ELR (cell line): ENCODE measurements at regions not wholly inside any gene's neighbourhood (a gene's known extent, or its start where the extent isn't known, plus 50 kb on each side); places are given as distances from the start of the nearest gene placed in this dataset.

ENCODE experiments used
- DNase-seq: peaks from one replicate; pipeline ENCODE4 v3.0.0-alpha.2; 2015; ENCODE audit warnings: low read depth

GRCh38 chr11:115691030-115691429 is 186.8 kb upstream of the CADM1 start:
- DNase-seq: no peak

GRCh38 chr11:115687934-115688333 is 183.7 kb upstream of the CADM1 start:
- no peak for DNase-seq

- DNase-seq: no peak
Measured at GRCh38 chr11:115684699-115685098, 180.5 kb upstream of the CADM1 start.

- DNase-seq: no peak
Measured at GRCh38 chr11:115684135-115684534, 179.9 kb upstream of the CADM1 start.

- DNase-seq: no peak
Measured at GRCh38 chr11:115682888-115683287, 178.7 kb upstream of the CADM1 start.

GRCh38 chr11:115682101-115682500 is 177.9 kb upstream of the CADM1 start:
- DNase-seq: no peak

GRCh38 chr11:115679945-115680344 is 175.7 kb upstream of the CADM1 start:
- no peak for DNase-seq

- no peak for DNase-seq
Measured at GRCh38 chr11:115678942-115679341, 174.7 kb upstream of the CADM1 start.

GRCh38 chr11:115677190-115677589 is 173.0 kb upstream of the CADM1 start:
- DNase-seq: no peak

- peak; percentile 19 for DNase-seq
Measured at GRCh38 chr11:115676768-115677167, 172.6 kb upstream of the CADM1 start.

GRCh38 chr11:115676206-115676605 is 172.0 kb upstream of the CADM1 start:
- DNase-seq: no peak

- DNase-seq: no peak
Measured at GRCh38 chr11:115674937-115675544, 170.8 kb upstream of the CADM1 start.

GRCh38 chr11:115674176-115674936 is 170.1 kb upstream of the CADM1 start:
- DNase-seq: no peak

- DNase-seq: no peak
Measured at GRCh38 chr11:115673720-115674119, 169.5 kb upstream of the CADM1 start.

- no peak for DNase-seq
Measured at GRCh38 chr11:115672999-115673411, 168.8 kb upstream of the CADM1 start.

GRCh38 chr11:115672412-115672811 is 168.2 kb upstream of the CADM1 start:
- DNase-seq: no peak

- no peak for DNase-seq
Measured at GRCh38 chr11:115670538-115671205, 166.5 kb upstream of the CADM1 start.

GRCh38 chr11:115665958-115666357 is 161.7 kb upstream of the CADM1 start:
- no peak for DNase-seq

GRCh38 chr11:115665175-115665821 is 161.1 kb upstream of the CADM1 start:
- DNase-seq: no peak

GRCh38 chr11:115664313-115664712 is 160.1 kb upstream of the CADM1 start:
- DNase-seq: no peak

- DNase-seq: no peak
Measured at GRCh38 chr11:115663790-115664189, 159.6 kb upstream of the CADM1 start.

GRCh38 chr11:115660030-115660805 is 156.0 kb upstream of the CADM1 start:
- DNase-seq: no peak
